Adrenal gland (tissue), 9 donors: ENCODE measurements at regions not wholly inside any gene's neighbourhood (a gene's known extent, or its start where the extent isn't known, plus 50 kb on each side); places are given as distances from the start of the nearest gene placed in this dataset.

Source experiments
- DNase-seq, 7 donors: peaks; one replicate each; pipeline ENCODE4 v3.0.0-alpha.2; 2019 to 2020
- H3K27ac ChIP-seq, 5 donors: fragments of 200-600 bp; sonication (generic) in 4 of 5; 1 replicate in 3 of 5; 2 replicates in 2 of 5; pipeline versions ENCODE4 v1.5.1 to v1.8.0; 2016 to 2020; ENCODE audit warnings: mild to moderate bottlenecking in 1 of 5
- H3K27me3 ChIP-seq: fragments of 200-600 bp; 2 replicates; pipeline ENCODE4 v1.8.0; 2021
- H3K36me3 ChIP-seq, 2 donors: fragments of 200-600 bp; replicated peaks in 1 of 2; 1 replicate in 1 of 2; 2 replicates in 1 of 2; pipeline versions ENCODE4 v1.5.1 to v1.8.0; 2018 to 2022
- H3K4me1 ChIP-seq, 2 donors: fragments of 200-600 bp; replicated peaks in 1 of 2; 1 replicate in 1 of 2; 2 replicates in 1 of 2; pipeline versions ENCODE4 v1.5.1 to v1.8.0; 2018 to 2021
- H3K4me3 ChIP-seq, 4 donors: fragments of 200-600 bp; sonication (generic) in 3 of 4; one replicate each; pipeline ENCODE4 v1.5.1; 2016 to 2018
- H3K9me3 ChIP-seq, 3 donors: fragments of 200-600 bp; sonication (generic) in 1 of 3; replicated peaks in 1 of 3; 1 replicate in 2 of 3; 2 replicates in 1 of 3; pipeline versions ENCODE4 v1.5.1 to v1.8.0; 2016 to 2021
- POLR2A ChIP-seq, 2 donors: fragments of 450-650 bp; IDR thresholded peaks; one replicate each; pipeline ENCODE4 v1.6.1; 2017; ENCODE audit warnings: antibody characterized with exemption in 2 of 2, mild to moderate bottlenecking in 2 of 2, moderate library complexity in 1 of 2
- WGBS, 4 donors: extraction: QIAGEN DNeasy Blood & Tissue Kit in 2 of 4; methylation state at CpG; one replicate each; pipeline versions ENCODE4 v1.1.5 to v1.1.7; 2013 to 2017; 5-methylcytosine and 5-hydroxymethylcytosine counted together
- intact Hi-C, 2 donors: fragments of 100-400 bp; cut with DNase I; formaldehyde crosslinking; loops; one replicate each; pipeline versions ENCODE4 v1.14.1 to v1.15.0; 2022 to 2023
- TF ChIP-seq, protein P1 (sequence below), 6 experiments: fragments of 450-650 bp in 4 of 6; fragments of 200-600 bp in 2 of 6; sonication (generic) in 1 of 6; IDR thresholded peaks; 1 replicate in 5 of 6; 2 replicates in 1 of 6; pipeline versions ENCODE4 v1.5.1 to v1.8.0; 2016 to 2021; ENCODE audit warnings: antibody characterized with exemption in 6 of 6, mild to moderate bottlenecking in 2 of 6, moderate library complexity in 1 of 6
- donor health status: healthy with polysubstance abuse.
- donor health status: Bipolar disorder and iron deficiency.
- donor health status: DM: yes; HTN: yes; CAD: no.
- donor health status: DM: no; HTN: no; CAD: no.
- donor health status: DM: no; HTN: no; CAD: no.

DNA sequence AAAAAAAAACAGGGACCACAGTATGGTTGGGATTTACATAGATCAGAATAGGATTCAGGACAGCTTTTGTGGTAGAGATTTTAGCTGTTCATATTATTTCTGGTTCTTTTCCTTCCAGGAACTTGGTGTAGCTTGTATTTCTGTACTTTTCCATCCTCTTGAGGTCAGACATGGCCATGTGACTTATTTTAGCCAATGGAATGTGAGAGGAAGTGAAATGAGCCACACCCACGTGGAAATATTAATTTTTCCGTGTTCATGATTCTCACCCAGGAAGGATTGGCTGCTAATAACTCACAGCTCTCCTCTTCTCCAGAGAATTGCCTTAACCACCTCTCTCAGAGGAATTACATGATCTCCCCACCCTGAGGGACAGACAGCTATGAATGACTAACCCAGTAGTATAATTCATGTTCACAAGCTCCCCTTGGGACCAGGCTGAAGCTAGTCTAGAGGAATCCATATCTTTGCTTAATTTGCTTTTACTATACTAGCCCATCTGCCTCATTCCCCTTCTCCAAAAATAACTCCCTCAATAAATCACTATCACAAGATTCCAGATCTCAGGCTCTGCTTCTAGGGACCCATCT, 340.4 kb downstream of the NUAK1 start:
- WGBS, 4 donors, result 58 to 81% (median 70%) methylated on average over 2 of the region's 2 CpGs
- H3K4me3 ChIP-seq, result no peak overlapping the region
- intact Hi-C loops, result no loop called here
- no peaks in the 10 kb centered on the region for H3K4me1 ChIP-seq
- no peaks in the 10 kb centered on the region for H3K27me3 ChIP-seq
- TF ChIP-seq, protein P1, sequence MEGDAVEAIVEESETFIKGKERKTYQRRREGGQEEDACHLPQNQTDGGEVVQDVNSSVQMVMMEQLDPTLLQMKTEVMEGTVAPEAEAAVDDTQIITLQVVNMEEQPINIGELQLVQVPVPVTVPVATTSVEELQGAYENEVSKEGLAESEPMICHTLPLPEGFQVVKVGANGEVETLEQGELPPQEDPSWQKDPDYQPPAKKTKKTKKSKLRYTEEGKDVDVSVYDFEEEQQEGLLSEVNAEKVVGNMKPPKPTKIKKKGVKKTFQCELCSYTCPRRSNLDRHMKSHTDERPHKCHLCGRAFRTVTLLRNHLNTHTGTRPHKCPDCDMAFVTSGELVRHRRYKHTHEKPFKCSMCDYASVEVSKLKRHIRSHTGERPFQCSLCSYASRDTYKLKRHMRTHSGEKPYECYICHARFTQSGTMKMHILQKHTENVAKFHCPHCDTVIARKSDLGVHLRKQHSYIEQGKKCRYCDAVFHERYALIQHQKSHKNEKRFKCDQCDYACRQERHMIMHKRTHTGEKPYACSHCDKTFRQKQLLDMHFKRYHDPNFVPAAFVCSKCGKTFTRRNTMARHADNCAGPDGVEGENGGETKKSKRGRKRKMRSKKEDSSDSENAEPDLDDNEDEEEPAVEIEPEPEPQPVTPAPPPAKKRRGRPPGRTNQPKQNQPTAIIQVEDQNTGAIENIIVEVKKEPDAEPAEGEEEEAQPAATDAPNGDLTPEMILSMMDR (IDR thresholded peaks at IDR 0.05), result no peak
- no peak for TF ChIP-seq POLR2A (IDR thresholded peaks at IDR 0.05)
- DNase-seq, result no peak
- H3K27ac ChIP-seq, result no peak overlapping the region
- H3K36me3 ChIP-seq, result no peaks in the 10 kb centered on the region
- H3K9me3 ChIP-seq, result no peaks in the 10 kb centered on the region

DNA sequence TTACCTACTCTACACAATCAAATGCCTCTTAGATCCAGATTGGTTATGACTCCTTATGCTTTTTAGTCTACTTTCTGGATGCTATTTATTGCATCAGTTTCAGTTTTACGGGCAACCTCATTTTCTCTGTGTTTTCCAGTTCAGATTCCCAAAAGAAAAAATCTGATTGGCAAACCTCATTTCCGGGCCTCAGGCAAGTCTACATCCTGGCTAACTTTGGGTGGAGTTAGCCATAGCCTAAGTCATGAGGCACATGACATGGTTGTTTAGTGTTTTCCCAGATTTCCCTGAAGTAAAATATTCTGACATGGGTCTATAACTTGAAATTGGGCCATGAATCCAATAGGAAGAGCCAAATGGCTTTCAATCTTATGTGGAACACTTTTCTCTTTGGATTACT, 339.7 kb downstream of the NUAK1 start:
- H3K4me1 ChIP-seq, result no peaks in the 10 kb centered on the region
- TF ChIP-seq, protein P1 (IDR thresholded peaks at IDR 0.05), result no peak
- TF ChIP-seq POLR2A (IDR thresholded peaks at IDR 0.05), result no peak
- intact Hi-C loops, result no loop called here

GRCh38 chr12:105801351-105801750, 337.4 kb downstream of the NUAK1 start:
- no peak for DNase-seq
- no peaks in the 10 kb centered on the region for H3K4me1 ChIP-seq
- H3K36me3 ChIP-seq, result no peaks in the 10 kb centered on the region
- WGBS, 4 donors, result 70 to 73% (median 71%) methylated on average over 2 of the region's 2 CpGs
- no peaks in the 10 kb centered on the region for H3K9me3 ChIP-seq
- intact Hi-C loops, result no loop called here
- H3K4me3 ChIP-seq, result no peak overlapping the region
- H3K27ac ChIP-seq, result no peak overlapping the region
- H3K27me3 ChIP-seq, result no peaks in the 10 kb centered on the region
- TF ChIP-seq POLR2A (IDR thresholded peaks at IDR 0.05), result no peak

More for the DNA sequence above, 339.7 kb downstream of the NUAK1 start:
- Histone ChIP-seq H3K9me3 (no peaks in the 10 kb centered on the region), H3K27ac (no peak overlapping the region), H3K27me3 (no peaks in the 10 kb centered on the region), H3K36me3 (no peaks in the 10 kb centered on the region), H3K4me3 (no peak overlapping the region)
- WGBS, 4 donors, result 80 to 94% (median 88%) methylated on average over 2 of the region's 2 CpGs
- no peak for DNase-seq

DNA sequence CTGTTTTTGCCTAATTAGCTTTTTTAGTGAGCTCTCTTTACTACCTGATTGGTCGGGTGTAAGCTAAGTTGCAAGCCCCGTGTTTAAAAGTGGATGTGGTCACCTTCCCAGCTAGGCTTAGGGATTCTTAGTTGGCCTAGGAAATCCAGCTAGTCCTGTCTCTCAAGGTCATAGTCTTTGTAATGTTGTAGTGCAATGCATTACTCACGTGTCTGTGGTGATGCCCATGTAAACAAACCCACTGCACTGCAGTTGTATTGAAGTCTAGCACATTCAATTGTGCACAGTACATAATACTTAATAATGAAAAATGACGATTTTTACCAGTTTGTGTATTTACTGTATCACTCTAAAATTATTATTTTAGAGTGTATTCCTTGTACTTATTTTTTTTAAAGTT, 335.5 kb downstream of the NUAK1 start:
- intact Hi-C loops, result no loop called here
- Histone ChIP-seq H3K4me3 (no peak overlapping the region), H3K9me3 (no peaks in the 10 kb centered on the region), H3K36me3 (no peaks in the 10 kb centered on the region), H3K27ac (no peak overlapping the region), H3K27me3 (no peaks in the 10 kb centered on the region), H3K4me1 (no peaks in the 10 kb centered on the region)
- TF ChIP-seq, protein P1 (IDR thresholded peaks at IDR 0.05), result no peak
- no peak for TF ChIP-seq POLR2A (IDR thresholded peaks at IDR 0.05)
- DNase-seq, result no peak
- WGBS, 4 donors, result 48 to 55% (median 49%) methylated on average over 4 of the region's 4 CpGs

DNA sequence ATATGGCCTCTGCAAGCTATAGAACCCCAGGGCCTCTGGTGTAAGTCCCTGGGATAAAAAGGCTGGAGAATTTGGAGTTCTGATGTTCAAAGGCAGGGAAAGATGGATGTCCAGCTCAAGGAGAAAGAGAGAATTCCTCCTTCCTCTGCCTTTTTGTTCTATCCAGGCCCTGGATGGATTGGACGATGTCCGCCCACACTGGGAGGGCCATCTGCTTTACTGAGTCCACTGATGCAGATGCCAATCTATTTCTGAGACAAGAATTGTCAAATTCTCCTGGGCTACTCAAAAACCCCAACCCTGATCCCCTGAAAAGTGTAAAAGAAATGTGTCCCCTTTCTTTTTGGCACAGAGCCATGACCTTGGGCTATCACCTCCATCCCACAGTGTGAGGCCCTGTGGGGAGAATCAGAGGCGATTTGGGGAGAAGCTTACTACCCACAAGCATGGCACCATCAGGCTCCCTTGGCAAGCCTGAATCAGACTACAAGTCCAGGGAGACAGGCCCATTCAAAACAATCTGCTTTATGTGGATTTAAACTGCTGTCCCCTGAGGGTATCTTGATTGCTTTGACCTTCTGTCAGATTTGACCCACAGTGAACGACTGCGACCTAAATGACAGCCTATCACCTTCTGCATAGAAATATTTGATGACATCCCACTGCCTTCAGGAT, 334.0 kb downstream of the NUAK1 start:
- Histone ChIP-seq H3K36me3 (no peaks in the 10 kb centered on the region), H3K4me1 (no peaks in the 10 kb centered on the region), H3K4me3 (no peak overlapping the region), H3K27ac (no peak overlapping the region), H3K27me3 (no peaks in the 10 kb centered on the region), H3K9me3 (no peaks in the 10 kb centered on the region)
- DNase-seq, result no peak
- TF ChIP-seq, protein P1 (IDR thresholded peaks at IDR 0.05), result no peak
- no peak for TF ChIP-seq POLR2A (IDR thresholded peaks at IDR 0.05)
- intact Hi-C loops, result no loop called here
- 75 to 80% (median 76%) methylated on average over 5 of the region's 5 CpGs for WGBS, 4 donors
